ENCODE measurements at regions not wholly inside any gene's neighbourhood (a gene's known extent, or its start where the extent isn't known, plus 50 kb on each side); places are given as distances from the start of the nearest gene placed in this dataset.

- no peak overlapping the region for H3K27ac ChIP-seq (ENCODE audit: low read depth, low read length, poor library complexity, severe bottlenecking)
- H3K4me3 ChIP-seq (ENCODE audit: low read depth, low read length, poor library complexity, severe bottlenecking), result no peak overlapping the region
- no peak overlapping the region for H2AFZ ChIP-seq (ENCODE audit: low read length)
- no TSS peak for BruUV-seq (replicated peaks)
- TF ChIP-seq EZH2phosphoT487 (IDR thresholded peaks at IDR 0.05; ENCODE audit: borderline replicate concordance, low read depth, low read length) (no peak), CTCF (conservative IDR thresholded peaks at IDR 0.05; ENCODE audit: low read length) (no peak)
- POLR2A ChIA-PET, result interaction anchor here (0.8 kb wide), 1 partner anchor 9 kb away, joined by 3 read pairs; no protein-coding TSS in a partner anchor
- H3K36me3 ChIP-seq (ENCODE audit: insufficient read depth, low read length), result no peaks in the 10 kb centered on the region
- H4K20me1 ChIP-seq (ENCODE audit: insufficient read depth, low read length), result no peaks in the 10 kb centered on the region
- intact Hi-C loops (cut with micrococcal nuclease; ENCODE audit: unreplicated experiment), result no loop called here
- H3K9me3 ChIP-seq (ENCODE audit: low read length), result no peaks in the 10 kb centered on the region
- CTCF ChIA-PET (ENCODE audit: unreplicated experiment), result no interaction called here
- no peak overlapping the region for H3K4me2 ChIP-seq (ENCODE audit: low read length)
- no peaks in the 10 kb centered on the region for H3K79me2 ChIP-seq (ENCODE audit: insufficient read depth, low read depth, low read length)
- no peaks in the 10 kb centered on the region for H3K9me2 ChIP-seq (ENCODE audit: insufficient read depth, low read length)
- H3K4me1 ChIP-seq (ENCODE audit: insufficient read depth, low read length, poor library complexity, severe bottlenecking), result no peaks in the 10 kb centered on the region
- DNase-seq (ENCODE audit: low spot score), result no peak
Measured at GRCh38 chr7:20964281-20964918, 177.7 kb upstream of the SP8 start.

GRCh38 chr7:20971219-20971618, 184.5 kb upstream of the SP8 start:
- no peaks in the 10 kb centered on the region for H3K79me2 ChIP-seq (ENCODE audit: insufficient read depth, low read depth, low read length)
- no peaks in the 10 kb centered on the region for H3K9me2 ChIP-seq (ENCODE audit: insufficient read depth, low read length)
- H3K4me3 ChIP-seq (ENCODE audit: low read depth, low read length, poor library complexity, severe bottlenecking), result no peak overlapping the region
- H2AFZ ChIP-seq (ENCODE audit: low read length), result no peak overlapping the region
- ChIA-PET POLR2A (no interaction called here), CTCF (ENCODE audit: unreplicated experiment) (no interaction called here)
- TF ChIP-seq CTCF (conservative IDR thresholded peaks at IDR 0.05; ENCODE audit: low read length) (no peak), EZH2phosphoT487 (IDR thresholded peaks at IDR 0.05; ENCODE audit: borderline replicate concordance, low read depth, low read length) (no peak)
- no peak overlapping the region for H3K27ac ChIP-seq (ENCODE audit: low read depth, low read length, poor library complexity, severe bottlenecking)
- H3K4me2 ChIP-seq (ENCODE audit: low read length), result no peak overlapping the region
- intact Hi-C loops (cut with micrococcal nuclease; ENCODE audit: unreplicated experiment), result no loop called here
- no peaks in the 10 kb centered on the region for H3K4me1 ChIP-seq (ENCODE audit: insufficient read depth, low read length, poor library complexity, severe bottlenecking)
- no peaks in the 10 kb centered on the region for H3K36me3 ChIP-seq (ENCODE audit: insufficient read depth, low read length)
- H4K20me1 ChIP-seq (ENCODE audit: insufficient read depth, low read length), result no peaks in the 10 kb centered on the region
- no peak for DNase-seq (ENCODE audit: low spot score)
- BruUV-seq (replicated peaks), result no TSS peak
- no peaks in the 10 kb centered on the region for H3K9me3 ChIP-seq (ENCODE audit: low read length)

- no peak overlapping the region for H2AFZ ChIP-seq (ENCODE audit: low read length)
- H3K27ac ChIP-seq (ENCODE audit: low read depth, low read length, poor library complexity, severe bottlenecking), result no peak overlapping the region
- H3K9me2 ChIP-seq (ENCODE audit: insufficient read depth, low read length), result no peaks in the 10 kb centered on the region
- no peaks in the 10 kb centered on the region for H3K79me2 ChIP-seq (ENCODE audit: insufficient read depth, low read depth, low read length)
- H4K20me1 ChIP-seq (ENCODE audit: insufficient read depth, low read length), result no peaks in the 10 kb centered on the region
- intact Hi-C loops (cut with micrococcal nuclease; ENCODE audit: unreplicated experiment), result no loop called here
- TF ChIP-seq EZH2phosphoT487 (IDR thresholded peaks at IDR 0.05; ENCODE audit: borderline replicate concordance, low read depth, low read length) (no peak), CTCF (conservative IDR thresholded peaks at IDR 0.05; ENCODE audit: low read length) (no peak)
- H3K4me2 ChIP-seq (ENCODE audit: low read length), result no peak overlapping the region
- BruUV-seq (replicated peaks), result no TSS peak
- H3K9me3 ChIP-seq (ENCODE audit: low read length), result no peaks in the 10 kb centered on the region
- H3K4me1 ChIP-seq (ENCODE audit: insufficient read depth, low read length, poor library complexity, severe bottlenecking), result no peaks in the 10 kb centered on the region
- CTCF ChIA-PET (ENCODE audit: unreplicated experiment), result no interaction called here
- DNase-seq (ENCODE audit: low spot score), result no peak
- H3K36me3 ChIP-seq (ENCODE audit: insufficient read depth, low read length), result no peaks in the 10 kb centered on the region
- H3K4me3 ChIP-seq (ENCODE audit: low read depth, low read length, poor library complexity, severe bottlenecking), result no peak overlapping the region
- POLR2A ChIA-PET, result interaction anchor here (0.6 to 1.3 kb wide), 2 partner anchors 12 to 383 kb away, joined by 3 to 4 read pairs; no protein-coding TSS in a partner anchor
Measured at GRCh38 chr7:20980232-20980631, 193.5 kb upstream of the SP8 start.

All from OCI-LY7 (cell line).